T follicular helper cell (primary cell): ENCODE measurements at regions not wholly inside any gene's neighbourhood (a gene's known extent, or its start where the extent isn't known, plus 50 kb on each side); places are given as distances from the start of the nearest gene placed in this dataset.
"Not testable (repeated sequence)": the region's sequence is repeated elsewhere in the genome, so short reads cannot be mapped to it uniquely, and the experiment has no call there.

ENCODE experiments used
- DNase-seq: peaks from one replicate; pipeline ENCODE4 v3.0.0-alpha.2; 2020; ENCODE audit warnings: low read depth

GRCh38 chr18:8499810-8500675 lies 109.2 kb upstream of the RAB12 start:
- no peak for DNase-seq

- DNase-seq = no peak
Measured at GRCh38 chr18:8501044-8501443, 108.2 kb upstream of the RAB12 start.

- DNase-seq = no peak
Measured at GRCh38 chr18:8503248-8503647, 106.0 kb upstream of the RAB12 start.

GRCh38 chr18:8504424-8504823 lies 104.8 kb upstream of the RAB12 start:
- no peak for DNase-seq

- no peak for DNase-seq
Measured at GRCh38 chr18:8504880-8505435, 104.3 kb upstream of the RAB12 start.

GRCh38 chr18:8506251-8507049 lies 102.8 kb upstream of the RAB12 start:
- no peak for DNase-seq

- no peak for DNase-seq
Measured at GRCh38 chr18:8507361-8507760, 101.9 kb upstream of the RAB12 start.

- DNase-seq = no peak
Measured at GRCh38 chr18:8507915-8508705, 101.1 kb upstream of the RAB12 start.

GRCh38 chr18:8513249-8513648 lies 96.0 kb upstream of the RAB12 start:
- DNase-seq = no peak

GRCh38 chr18:8514409-8514808 lies 94.8 kb upstream of the RAB12 start:
- no peak for DNase-seq

- no peak for DNase-seq
Measured at GRCh38 chr18:8515142-8515865, 93.9 kb upstream of the RAB12 start.

- DNase-seq = no peak
Measured at GRCh38 chr18:8516371-8517250, 92.6 kb upstream of the RAB12 start.

GRCh38 chr18:8517276-8517675 lies 92.0 kb upstream of the RAB12 start:
- DNase-seq = no peak

- no peak for DNase-seq
Measured at GRCh38 chr18:8519102-8519501, 90.1 kb upstream of the RAB12 start.

GRCh38 chr18:8520266-8520665 lies 89.0 kb upstream of the RAB12 start:
- DNase-seq = no peak

- DNase-seq = no peak
Measured at GRCh38 chr18:8522756-8523155, 86.5 kb upstream of the RAB12 start.

GRCh38 chr18:8525692-8526091 lies 83.5 kb upstream of the RAB12 start:
- no peak for DNase-seq

GRCh38 chr18:8526332-8526731 lies 82.9 kb upstream of the RAB12 start:
- DNase-seq = no peak

GRCh38 chr18:8529609-8530008 lies 79.6 kb upstream of the RAB12 start:
- DNase-seq = no peak

GRCh38 chr18:8531084-8531483 lies 78.2 kb upstream of the RAB12 start:
- DNase-seq = not testable (repeated sequence)
